ENCODE measurements at regions not wholly inside any gene's neighbourhood (a gene's known extent, or its start where the extent isn't known, plus 50 kb on each side); places are given as distances from the start of the nearest gene placed in this dataset.
"Not testable (repeated sequence)": the region's sequence is repeated elsewhere in the genome, so short reads cannot be mapped to it uniquely, and the experiment has no call there.

- H3K4me1 Mint-ChIP-seq, result no peaks in the 10 kb centered on the region
- H3K36me3 Mint-ChIP-seq (ENCODE audit: low read depth), result no peaks in the 10 kb centered on the region
- no peak overlapping the region for H3K27ac Mint-ChIP-seq
- H3K9me3 Mint-ChIP-seq, result no peaks in the 10 kb centered on the region
- no peak for TF ChIP-seq CTCF (IDR thresholded peaks at IDR 0.05; ENCODE audit: unreplicated experiment in 3 of 3)
- H3K27me3 Mint-ChIP-seq (ENCODE audit: low read depth), result no peaks in the 10 kb centered on the region
- H3K4me3 Mint-ChIP-seq, result no peak overlapping the region
Measured at GRCh38 chr6:8820313-8820712, 385.0 kb upstream of the SLC35B3 start.

- no peak for TF ChIP-seq CTCF (IDR thresholded peaks at IDR 0.05; ENCODE audit: unreplicated experiment in 3 of 3)
- no peaks in the 10 kb centered on the region for H3K36me3 Mint-ChIP-seq (ENCODE audit: low read depth)
- H3K4me1 Mint-ChIP-seq, result no peaks in the 10 kb centered on the region
- H3K9me3 Mint-ChIP-seq, result no peaks in the 10 kb centered on the region
- H3K4me3 Mint-ChIP-seq, result no peak overlapping the region
- no peak overlapping the region for H3K27ac Mint-ChIP-seq
- H3K27me3 Mint-ChIP-seq (ENCODE audit: low read depth), result no peaks in the 10 kb centered on the region
Measured at GRCh38 chr6:8819446-8819845, 384.1 kb upstream of the SLC35B3 start.

- H3K27ac Mint-ChIP-seq, result no peak overlapping the region
- no peaks in the 10 kb centered on the region for H3K36me3 Mint-ChIP-seq (ENCODE audit: low read depth)
- H3K27me3 Mint-ChIP-seq (ENCODE audit: low read depth), result no peaks in the 10 kb centered on the region
- H3K4me1 Mint-ChIP-seq, result no peaks in the 10 kb centered on the region
- no peak overlapping the region for H3K4me3 Mint-ChIP-seq
- TF ChIP-seq CTCF (IDR thresholded peaks at IDR 0.05; ENCODE audit: unreplicated experiment in 3 of 3), result no peak
- H3K9me3 Mint-ChIP-seq, result no peaks in the 10 kb centered on the region
Measured at GRCh38 chr6:8814440-8815000, 379.2 kb upstream of the SLC35B3 start.

- no peaks in the 10 kb centered on the region for H3K4me1 Mint-ChIP-seq
- H3K27me3 Mint-ChIP-seq (ENCODE audit: low read depth), result no peaks in the 10 kb centered on the region
- H3K9me3 Mint-ChIP-seq, result no peaks in the 10 kb centered on the region
- H3K4me3 Mint-ChIP-seq, result no peak overlapping the region
- no peaks in the 10 kb centered on the region for H3K36me3 Mint-ChIP-seq (ENCODE audit: low read depth)
- no peak for TF ChIP-seq CTCF (IDR thresholded peaks at IDR 0.05; ENCODE audit: unreplicated experiment in 3 of 3)
- no peak overlapping the region for H3K27ac Mint-ChIP-seq
Measured at GRCh38 chr6:8810325-8810724, 375.0 kb upstream of the SLC35B3 start.

GRCh38 chr6:8809662-8810061 lies 374.3 kb upstream of the SLC35B3 start:
- Mint-ChIP-seq H3K9me3 (no peaks in the 10 kb centered on the region), H3K27me3 (ENCODE audit: low read depth) (no peaks in the 10 kb centered on the region), H3K4me1 (no peaks in the 10 kb centered on the region), H3K36me3 (ENCODE audit: low read depth) (no peaks in the 10 kb centered on the region), H3K4me3 (no peak overlapping the region), H3K27ac (no peak overlapping the region)
- no peak for TF ChIP-seq CTCF (IDR thresholded peaks at IDR 0.05; ENCODE audit: unreplicated experiment in 3 of 3)

- no peaks in the 10 kb centered on the region for H3K4me1 Mint-ChIP-seq
Measured at GRCh38 chr6:8803181-8803760, 367.9 kb upstream of the SLC35B3 start.

GRCh38 chr6:8802397-8802796 lies 367.1 kb upstream of the SLC35B3 start:
- not testable (repeated sequence) for H3K27ac Mint-ChIP-seq; H3K4me1 Mint-ChIP-seq; H3K27me3 Mint-ChIP-seq (ENCODE audit: low read depth); H3K4me3 Mint-ChIP-seq; H3K9me3 Mint-ChIP-seq; H3K36me3 Mint-ChIP-seq (ENCODE audit: low read depth)

More at GRCh38 chr6:8803181-8803760, 367.9 kb upstream of the SLC35B3 start:
- Mint-ChIP-seq H3K27me3 (ENCODE audit: low read depth) (no peaks in the 10 kb centered on the region), H3K27ac (no peak overlapping the region), H3K4me3 (no peak overlapping the region), H3K36me3 (ENCODE audit: low read depth) (no peaks in the 10 kb centered on the region), H3K9me3 (peaks cover 3% of the 10 kb centered on the region)
- TF ChIP-seq CTCF (IDR thresholded peaks at IDR 0.05; ENCODE audit: unreplicated experiment in 3 of 3), result no peak

Measured in nephron (organoid).